ENCODE measurements at regions not wholly inside any gene's neighbourhood (a gene's known extent, or its start where the extent isn't known, plus 50 kb on each side); places are given as distances from the start of the nearest gene placed in this dataset.

GRCh38 chr10:36111676-36112075, 469.6 kb upstream of the FZD8 start (continued):
- TF ChIP-seq RELB (IDR thresholded peaks at IDR 0.05; ENCODE audit: low read depth) = no peak
- no peak for TF ChIP-seq CREB1 (IDR thresholded peaks at IDR 0.05; ENCODE audit: low read depth)
- TF ChIP-seq MXI1 (IDR thresholded peaks at IDR 0.05; ENCODE audit: low read depth, low read length) = no peak
- TF ChIP-seq NFYA (IDR thresholded peaks at IDR 0.05; ENCODE audit: borderline replicate concordance, low read depth, low read length) = no peak
- TF ChIP-seq MYB (IDR thresholded peaks at IDR 0.05; ENCODE audit: borderline replicate concordance, low read depth, low read length) = no peak
- TF ChIP-seq GABPA (IDR thresholded peaks at IDR 0.05; ENCODE audit: low read depth) = no peak

- FAIRE-seq = no peak
- in situ Hi-C loops (cut with MboI) = no loop called here
- no peaks in the 10 kb centered on the region for H3K4me1 ChIP-seq (ENCODE audit: control insufficient read depth, insufficient read depth, low read length)
- ATAC-seq = no peak
- no peaks in the 10 kb centered on the region for H4K20me1 ChIP-seq (ENCODE audit: control insufficient read depth, insufficient read depth)
- no peaks in the 10 kb centered on the region for H3K9me3 ChIP-seq (replicated peaks; ENCODE audit: control insufficient read depth, insufficient read depth, low read length)
- H3K36me3 ChIP-seq (ENCODE audit: control insufficient read depth in 2 of 2, insufficient read depth in 2 of 2, low read length in 1 of 2) = no peaks in the 10 kb centered on the region
- ChIA-PET CTCF (interaction anchor here (1.8 kb wide), 1 partner anchor 8 kb away, joined by 4 read pairs; no protein-coding TSS in a partner anchor), POLR2A (no interaction called here), RAD21 (ENCODE audit: unreplicated experiment) (no interaction called here), SMC1A (ENCODE audit: uncharacterized antibody, unreplicated experiment) (no interaction called here)
- WGBS (ENCODE audit: insufficient coverage, insufficient replicate concordance, low lambda C conversion rate, missing lambda C conversion rate) = 0% methylated on average over 1 of the region's 1 CpG
- no peak overlapping the region for H3K4me3 ChIP-seq
- H3K79me2 ChIP-seq (ENCODE audit: control insufficient read depth, insufficient read depth, low read length) = no peaks in the 10 kb centered on the region
- no peak overlapping the region for H3K27ac ChIP-seq (ENCODE audit: control insufficient read depth, insufficient read depth)
- H2AFZ ChIP-seq (ENCODE audit: control insufficient read depth, low read depth, low read length) = no peak overlapping the region
- no peak overlapping the region for H3K9ac ChIP-seq (ENCODE audit: control insufficient read depth, insufficient read depth, low read length)
- BruUV-seq (replicated peaks) = no TSS peak
- TF ChIP-seq IKZF2 (IDR thresholded peaks at IDR 0.05) (no peak), POU2F2 (IDR thresholded peaks at IDR 0.05; ENCODE audit: borderline replicate concordance, low read depth, low read length) (no peak), SREBF2 (IDR thresholded peaks at IDR 0.05; ENCODE audit: low read length) (no peak), GATAD2B (conservative IDR thresholded peaks at IDR 0.05; ENCODE audit: low read depth) (no peak), BHLHE40 (IDR thresholded peaks at IDR 0.05; ENCODE audit: borderline replicate concordance in 1 of 2, low read depth in 2 of 2, low read length in 1 of 2) (no peak), POLR2AphosphoS2 (IDR thresholded peaks at IDR 0.05; ENCODE audit: low read depth, low read length) (no peak), NFYB (IDR thresholded peaks at IDR 0.05; ENCODE audit: insufficient read depth, low read depth, low read length) (no peak), YY1 (IDR thresholded peaks at IDR 0.05; ENCODE audit: low read depth, low read length) (no peak), ZZZ3 (IDR thresholded peaks at IDR 0.05; ENCODE audit: control insufficient read depth, insufficient read length, low read depth) (no peak), RUNX3 (IDR thresholded peaks at IDR 0.05; ENCODE audit: low read length) (no peak), KDM1A (IDR thresholded peaks at IDR 0.05; ENCODE audit: borderline replicate concordance) (no peak), CHD1 (IDR thresholded peaks at IDR 0.05; ENCODE audit: low read depth, low read length) (no peak), ZBTB11 (CRISPR knock-in tag; IDR thresholded peaks at IDR 0.05) (no peak)
- intact Hi-C loops (cut with micrococcal nuclease; ENCODE audit: unreplicated experiment) = no loop called here
- H3K4me2 ChIP-seq (ENCODE audit: control insufficient read depth, insufficient read depth) = no peak overlapping the region
- DNase-seq (ENCODE audit: low read depth, low spot score) = no peak
- H3K27me3 ChIP-seq (replicated peaks in 1 of 2; ENCODE audit: control insufficient read depth in 2 of 2, insufficient read depth in 2 of 2, low read length in 1 of 2) = no peaks in the 10 kb centered on the region
Measured at GRCh38 chr10:36110097-36110496, 468.0 kb upstream of the FZD8 start.
